ENCODE measurements at regions not wholly inside any gene's neighbourhood (a gene's known extent, or its start where the extent isn't known, plus 50 kb on each side); places are given as distances from the start of the nearest gene placed in this dataset.

DNA sequence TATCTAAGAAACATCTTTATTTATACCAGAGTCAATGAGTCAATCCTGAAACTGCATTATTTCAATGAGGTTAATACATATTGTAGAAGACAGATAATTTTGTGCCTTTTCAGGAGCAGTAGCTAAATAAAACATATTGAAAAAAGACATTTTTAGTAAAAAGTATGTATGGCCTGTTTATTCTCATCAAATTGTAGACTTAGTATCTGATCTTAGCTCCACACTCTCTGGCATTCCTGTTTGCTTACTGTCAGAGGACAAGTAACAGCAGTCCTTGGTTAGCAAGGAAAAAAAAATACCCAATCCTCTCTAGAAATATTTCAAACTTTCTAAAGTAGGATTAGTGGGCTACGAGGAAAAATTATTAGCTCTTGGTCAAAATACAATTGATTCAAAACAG, 50.5 kb upstream of the GUCY1A1 start:
- TF ChIP-seq, protein P1, sequence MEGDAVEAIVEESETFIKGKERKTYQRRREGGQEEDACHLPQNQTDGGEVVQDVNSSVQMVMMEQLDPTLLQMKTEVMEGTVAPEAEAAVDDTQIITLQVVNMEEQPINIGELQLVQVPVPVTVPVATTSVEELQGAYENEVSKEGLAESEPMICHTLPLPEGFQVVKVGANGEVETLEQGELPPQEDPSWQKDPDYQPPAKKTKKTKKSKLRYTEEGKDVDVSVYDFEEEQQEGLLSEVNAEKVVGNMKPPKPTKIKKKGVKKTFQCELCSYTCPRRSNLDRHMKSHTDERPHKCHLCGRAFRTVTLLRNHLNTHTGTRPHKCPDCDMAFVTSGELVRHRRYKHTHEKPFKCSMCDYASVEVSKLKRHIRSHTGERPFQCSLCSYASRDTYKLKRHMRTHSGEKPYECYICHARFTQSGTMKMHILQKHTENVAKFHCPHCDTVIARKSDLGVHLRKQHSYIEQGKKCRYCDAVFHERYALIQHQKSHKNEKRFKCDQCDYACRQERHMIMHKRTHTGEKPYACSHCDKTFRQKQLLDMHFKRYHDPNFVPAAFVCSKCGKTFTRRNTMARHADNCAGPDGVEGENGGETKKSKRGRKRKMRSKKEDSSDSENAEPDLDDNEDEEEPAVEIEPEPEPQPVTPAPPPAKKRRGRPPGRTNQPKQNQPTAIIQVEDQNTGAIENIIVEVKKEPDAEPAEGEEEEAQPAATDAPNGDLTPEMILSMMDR (conservative IDR thresholded peaks at IDR 0.05; ENCODE audit: low read length), result no peak
- DNase-seq (ENCODE audit: low read depth), result no peak
- H3K4me3 ChIP-seq (ENCODE audit: low read length), result no peak overlapping the region

DNA sequence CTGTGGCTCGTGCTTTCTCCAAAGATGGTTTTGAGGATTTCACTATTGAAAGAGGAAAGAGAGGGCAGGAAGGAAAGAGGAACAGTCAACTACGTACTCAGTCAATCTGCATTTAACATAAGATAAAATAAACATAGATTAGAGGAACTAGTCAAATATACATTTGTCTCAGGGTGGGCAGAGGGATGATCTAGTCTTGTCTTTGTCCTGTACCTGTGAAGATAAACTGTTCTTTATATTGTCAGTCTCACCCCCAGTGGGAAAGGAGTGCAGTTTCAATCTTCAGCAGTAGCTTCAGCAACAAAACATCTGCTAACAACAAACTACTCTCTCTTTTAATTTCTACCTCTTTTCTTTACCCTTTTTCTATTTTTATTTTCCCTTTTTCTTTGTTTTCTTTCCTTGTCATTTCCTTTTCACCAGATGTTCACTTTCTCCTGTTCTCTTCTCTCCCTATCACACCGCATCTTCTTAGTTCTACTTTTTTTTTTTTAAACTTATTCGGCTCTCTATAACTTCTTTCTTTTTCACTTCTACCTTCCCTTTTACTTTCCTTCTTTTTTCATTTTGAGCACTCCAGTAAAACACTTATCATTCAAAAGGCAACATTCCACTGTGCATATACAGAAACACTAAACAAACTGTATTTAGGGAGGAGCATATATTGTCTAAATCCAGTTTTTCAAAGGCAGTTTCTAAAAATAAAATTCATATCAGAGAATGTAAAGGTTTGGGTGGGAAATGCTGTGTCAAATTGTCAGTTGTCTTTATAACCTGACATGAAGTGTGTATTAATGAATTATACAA, 51.4 kb upstream of the GUCY1A1 start:
- no peak for DNase-seq (ENCODE audit: low read depth)
- TF ChIP-seq, protein P1 (conservative IDR thresholded peaks at IDR 0.05; ENCODE audit: low read length), result no peak
- H3K4me3 ChIP-seq (ENCODE audit: low read length), result no peak overlapping the region

GRCh38 chr4:155614111-155614762, 52.4 kb upstream of the GUCY1A1 start:
- DNase-seq (ENCODE audit: low read depth), result no peak
- TF ChIP-seq, protein P1 (conservative IDR thresholded peaks at IDR 0.05; ENCODE audit: low read length), result no peak
- H3K4me3 ChIP-seq (ENCODE audit: low read length), result no peak overlapping the region

DNA sequence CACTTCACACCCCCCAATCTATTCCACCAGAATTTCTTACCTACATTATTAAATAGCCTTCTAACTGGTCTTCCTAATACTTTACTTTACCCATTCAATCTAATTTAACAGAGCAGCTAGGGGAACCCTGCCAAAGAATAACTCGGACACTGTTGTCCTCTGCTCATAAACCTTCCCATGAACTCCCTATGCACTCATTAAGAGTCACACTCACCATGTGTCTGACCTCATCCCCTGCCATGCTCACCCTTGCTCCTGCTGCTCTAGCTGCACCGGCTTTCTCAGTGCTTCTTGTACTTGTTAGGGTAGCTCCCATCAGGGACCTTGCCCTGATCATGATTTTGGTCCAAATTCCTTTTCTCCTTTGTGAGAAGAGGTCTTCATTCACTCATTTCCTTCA, 54.6 kb upstream of the GUCY1A1 start:
- TF ChIP-seq, protein P1 (conservative IDR thresholded peaks at IDR 0.05; ENCODE audit: low read length), result no peak
- H3K4me3 ChIP-seq (ENCODE audit: low read length), result no peak overlapping the region
- DNase-seq (ENCODE audit: low read depth), result no peak

GRCh38 chr4:155611501-155611900, 55.1 kb upstream of the GUCY1A1 start:
- H3K4me3 ChIP-seq (ENCODE audit: low read length), result no peak overlapping the region
- TF ChIP-seq, protein P1 (conservative IDR thresholded peaks at IDR 0.05; ENCODE audit: low read length), result no peak

GRCh38 chr4:155610143-155610542, 56.5 kb upstream of the GUCY1A1 start:
- TF ChIP-seq, protein P1 (conservative IDR thresholded peaks at IDR 0.05; ENCODE audit: low read length), result no peak
- no peak overlapping the region for H3K4me3 ChIP-seq (ENCODE audit: low read length)
- no peak for DNase-seq (ENCODE audit: low read depth)

More at GRCh38 chr4:155611501-155611900, 55.1 kb upstream of the GUCY1A1 start:
- no peak for DNase-seq (ENCODE audit: low read depth)
